HG02970 (cell line): ENCODE measurements at regions not wholly inside any gene's neighbourhood (a gene's known extent, or its start where the extent isn't known, plus 50 kb on each side); places are given as distances from the start of the nearest gene placed in this dataset.

ENCODE experiments used
- ATAC-seq: cut with Tn5 transposase; IDR thresholded peaks from one replicate; pipeline ENCODE4 v1.9.1; 2021; ENCODE audit warnings: mild to moderate bottlenecking, moderate library complexity, moderate number of reproducible peaks; ENCODE audit not compliant: unreplicated experiment, low FRiP score

DNA sequence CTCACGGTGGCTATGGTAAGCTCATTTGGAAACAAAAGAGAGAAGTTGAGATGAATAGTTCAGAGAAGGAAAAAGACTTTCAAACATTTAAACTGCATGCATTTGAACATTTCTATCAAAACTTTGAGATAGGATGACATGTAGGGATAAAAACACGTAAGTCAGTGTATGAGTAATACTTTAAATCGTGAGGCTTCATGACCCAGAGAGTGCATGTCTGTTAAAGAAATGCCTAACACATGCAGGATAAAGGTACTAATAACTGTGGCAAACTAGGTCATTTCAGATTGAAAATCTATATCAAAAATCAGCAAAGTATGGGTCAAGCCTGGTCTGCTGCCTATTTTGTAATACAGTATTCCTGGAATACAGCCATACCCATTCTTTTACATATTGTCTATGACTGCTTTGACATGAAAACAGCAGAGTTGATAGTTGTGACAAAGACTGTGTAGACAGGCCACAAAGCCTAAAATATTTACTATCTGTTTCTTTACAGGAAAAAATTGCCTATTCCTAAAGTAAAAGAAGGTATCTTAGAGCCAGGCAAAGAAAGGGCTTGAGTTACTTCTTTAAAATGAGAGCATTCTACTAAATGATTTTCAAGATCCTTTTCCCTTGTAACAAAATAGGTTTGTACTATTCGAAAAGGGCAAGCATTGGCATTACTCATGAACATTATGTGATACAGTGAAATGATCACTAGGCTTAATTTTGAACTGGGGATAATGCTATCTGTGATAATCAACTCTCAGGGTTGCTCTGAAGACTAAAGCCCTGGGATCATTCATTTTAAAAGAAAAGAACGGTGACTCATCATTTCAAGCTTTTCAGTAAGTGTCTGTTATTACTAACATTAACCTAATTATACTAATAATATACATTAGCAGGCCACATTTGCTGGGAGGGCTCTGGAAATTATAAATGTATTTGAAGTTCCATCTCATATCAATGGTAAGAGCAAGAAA is 185.9 kb downstream of the CRPPA start:
- no peak for ATAC-seq

DNA sequence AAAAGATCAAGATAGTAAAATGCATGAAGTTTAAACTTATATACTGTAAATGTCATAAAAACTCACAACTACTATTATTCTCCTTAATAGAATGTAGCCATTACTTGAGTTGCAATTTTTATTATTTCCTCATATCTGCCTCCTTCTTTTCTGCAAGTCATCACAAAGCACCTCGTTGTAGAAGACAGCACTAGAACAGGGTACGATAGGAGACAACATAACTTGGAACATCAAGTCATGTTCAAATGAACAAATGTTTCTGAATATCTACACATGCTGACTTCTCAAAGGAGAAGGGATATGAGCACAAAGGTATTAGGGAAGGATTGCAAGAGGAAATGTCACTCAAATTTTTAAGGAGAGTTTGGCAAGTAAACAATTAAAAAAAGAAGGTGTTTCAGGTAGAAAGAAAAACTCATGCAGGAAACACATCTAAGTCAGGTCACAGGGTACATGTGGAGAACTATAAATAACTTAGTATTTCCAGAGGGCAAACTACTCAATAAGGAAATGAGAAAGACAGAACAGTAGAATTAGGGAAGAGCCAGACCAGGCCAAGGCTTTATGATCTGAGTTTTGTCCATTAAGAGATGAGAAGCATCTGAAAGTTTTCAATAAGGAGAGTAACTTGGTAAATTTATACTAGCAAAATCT is 186.7 kb downstream of the CRPPA start:
- no peak for ATAC-seq

DNA sequence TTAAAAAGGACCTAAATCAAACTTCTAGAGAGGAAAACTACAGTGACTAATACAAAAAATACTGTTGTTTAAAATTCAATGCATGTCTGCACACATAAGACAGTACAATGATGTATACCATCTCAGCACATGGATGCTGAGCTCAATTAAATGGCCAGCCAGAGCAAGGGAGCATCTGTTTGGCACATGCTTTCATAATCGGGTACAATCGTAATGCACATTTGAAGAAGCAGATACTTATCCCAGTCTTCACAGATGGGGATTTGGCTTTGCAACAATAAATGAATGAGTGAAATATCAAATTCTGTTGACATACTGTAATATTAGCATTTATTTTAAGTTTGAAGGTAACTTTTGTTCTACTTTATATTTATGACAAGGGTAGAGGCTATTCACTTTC is 187.8 kb downstream of the CRPPA start:
- ATAC-seq = no peak

- no peak for ATAC-seq
These were observed 189.1 kb downstream of the CRPPA start for GRCh38 chr7:16232273-16232672.

DNA sequence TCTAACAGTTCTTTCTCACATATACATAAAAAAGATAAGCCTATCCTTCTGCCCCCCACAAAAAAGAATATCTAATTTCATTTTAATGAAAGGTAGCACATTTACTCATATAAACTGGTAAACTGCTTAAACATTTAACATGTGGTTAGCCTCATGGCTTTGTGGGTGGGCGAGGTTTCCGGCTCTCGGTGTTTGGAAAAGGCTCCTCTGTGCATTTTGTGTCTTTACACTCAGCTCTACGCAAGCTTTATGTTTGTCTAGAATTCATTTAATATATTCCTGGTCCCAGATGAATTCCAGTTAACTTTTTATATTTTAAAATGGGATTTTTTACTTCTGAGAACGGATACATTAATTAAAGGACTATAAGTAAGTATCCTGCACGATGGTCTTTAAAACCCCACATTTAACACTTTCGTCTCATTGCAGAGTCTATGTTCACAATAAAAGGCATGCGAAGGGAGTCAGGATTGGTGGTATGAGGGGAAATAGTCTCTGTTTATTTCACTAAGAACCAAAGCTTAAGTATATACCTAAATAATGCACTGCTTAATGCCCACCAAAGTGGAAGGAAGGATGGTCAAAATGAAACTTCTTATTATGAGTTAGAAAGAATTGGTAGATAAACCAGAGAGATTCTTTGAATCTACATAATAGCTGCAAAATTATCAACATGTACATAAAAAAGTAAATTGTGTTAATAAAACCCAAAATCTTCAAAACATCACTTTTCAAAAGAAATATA is 197.2 kb downstream of the CRPPA start:
- ATAC-seq = no peak

- ATAC-seq = no peak
These were observed 208.7 kb downstream of the CRPPA start for GRCh38 chr7:16212610-16213009.

- no peak for ATAC-seq
These were observed 209.3 kb downstream of the CRPPA start for GRCh38 chr7:16212032-16212431.

- ATAC-seq = no peak
These were observed 209.9 kb downstream of the CRPPA start for GRCh38 chr7:16211402-16211925.

- ATAC-seq = no peak
These were observed 211.2 kb downstream of the CRPPA start for GRCh38 chr7:16210171-16210570.

- no peak for ATAC-seq
These were observed 214.0 kb downstream of the CRPPA start for GRCh38 chr7:16207321-16207720.

DNA sequence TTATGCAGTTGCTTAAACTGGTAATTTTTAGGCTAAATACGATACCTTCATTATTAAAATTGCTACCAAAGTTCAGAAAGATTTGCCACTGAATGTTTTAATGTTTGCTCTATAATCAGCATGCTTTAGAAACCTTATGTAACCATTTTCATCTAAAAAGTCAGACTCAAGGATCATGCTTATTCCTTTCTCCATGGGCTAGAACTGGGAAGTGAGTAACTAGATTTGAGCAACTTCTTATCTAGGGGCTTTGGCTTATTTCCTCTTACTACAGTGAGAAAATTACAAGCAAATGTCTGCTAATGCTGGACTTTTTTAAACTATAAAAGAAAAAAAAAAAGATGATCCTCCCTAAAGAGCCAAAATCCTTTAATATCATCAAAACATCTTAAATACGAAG is 215.9 kb downstream of the CRPPA start:
- no peak for ATAC-seq

DNA sequence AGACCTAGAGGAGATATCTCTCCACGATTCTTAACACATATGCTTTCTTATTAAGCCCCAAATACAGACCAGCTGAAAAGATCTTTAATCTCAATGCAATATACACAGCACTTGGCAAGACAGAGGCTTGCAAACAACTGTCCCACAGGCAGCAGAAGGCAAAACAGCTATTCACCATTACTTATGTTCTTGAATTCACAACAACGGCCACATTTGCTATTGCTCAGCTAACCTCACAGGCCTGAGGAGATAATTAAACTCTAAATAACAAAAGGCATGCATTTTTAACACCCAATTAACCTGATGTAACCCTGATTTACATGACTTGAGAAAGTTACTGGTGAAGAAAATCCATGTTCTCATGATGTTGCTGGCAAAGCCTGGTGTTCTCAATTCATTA is 216.4 kb downstream of the CRPPA start:
- ATAC-seq = no peak

- no peak for ATAC-seq
These were observed 218.3 kb downstream of the CRPPA start for GRCh38 chr7:16203065-16203464.

DNA sequence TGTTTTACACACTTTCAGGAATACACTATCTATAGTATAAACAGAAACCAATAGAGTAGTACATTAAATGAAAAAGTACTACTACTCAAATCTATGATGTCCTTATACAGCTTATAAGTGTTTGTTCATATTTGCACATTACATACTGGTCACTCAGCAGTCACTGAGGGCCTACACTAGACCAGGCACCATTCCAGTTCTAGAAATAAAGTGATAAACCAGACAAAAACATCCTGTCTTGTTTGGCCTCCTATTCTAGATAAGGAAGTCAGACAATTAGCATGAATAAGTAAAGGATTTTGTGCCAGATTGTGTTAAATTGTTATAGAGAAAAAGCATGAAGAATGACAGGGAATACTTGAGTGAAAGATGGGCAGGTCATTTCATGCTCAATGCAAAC is 219.0 kb downstream of the CRPPA start:
- ATAC-seq = no peak

- ATAC-seq = no peak
These were observed 220.7 kb downstream of the CRPPA start for GRCh38 chr7:16200591-16200990.

DNA sequence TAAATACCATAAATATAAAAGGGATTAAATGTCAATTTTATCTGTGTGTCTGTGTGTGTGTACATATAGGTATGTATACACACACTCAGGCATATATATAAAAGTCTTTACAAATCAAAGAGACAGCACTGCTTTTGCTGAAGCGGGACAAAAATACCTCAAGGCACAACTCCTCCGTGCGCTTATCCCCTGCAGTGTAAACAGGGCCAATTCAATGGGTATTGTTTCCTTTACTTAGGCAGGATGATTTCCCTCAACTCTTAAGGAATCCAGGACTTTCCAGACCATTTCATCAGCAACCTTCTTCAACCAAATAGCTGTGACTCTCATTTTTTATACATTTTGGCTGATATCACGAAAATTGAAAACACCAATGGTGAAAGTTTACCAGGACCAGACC is 227.7 kb downstream of the CRPPA start:
- ATAC-seq = no peak

GRCh38 chr7:16189026-16189715 is 232.2 kb downstream of the CRPPA start:
- ATAC-seq = no peak

DNA sequence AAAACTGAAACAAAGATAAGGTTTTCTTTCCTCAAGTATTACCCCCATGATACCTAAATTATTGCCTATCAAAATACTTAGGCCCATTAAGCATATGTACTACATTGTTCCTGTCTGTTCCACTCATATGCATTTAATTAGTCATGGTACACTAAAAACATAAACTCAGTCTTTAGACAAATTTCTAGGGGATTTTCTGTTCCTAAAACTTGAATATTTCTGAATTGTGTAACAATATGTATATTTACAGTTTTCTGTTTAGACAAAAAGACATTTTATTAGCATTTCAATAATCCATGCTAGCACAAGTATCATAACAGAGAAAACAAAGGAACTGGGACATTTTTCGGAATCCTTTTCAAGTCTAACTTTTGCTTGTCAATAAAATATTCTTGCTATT is 234.2 kb downstream of the CRPPA start:
- ATAC-seq = no peak

GRCh38 chr7:16178585-16178984 is 242.8 kb downstream of the CRPPA start:
- ATAC-seq = no peak

DNA sequence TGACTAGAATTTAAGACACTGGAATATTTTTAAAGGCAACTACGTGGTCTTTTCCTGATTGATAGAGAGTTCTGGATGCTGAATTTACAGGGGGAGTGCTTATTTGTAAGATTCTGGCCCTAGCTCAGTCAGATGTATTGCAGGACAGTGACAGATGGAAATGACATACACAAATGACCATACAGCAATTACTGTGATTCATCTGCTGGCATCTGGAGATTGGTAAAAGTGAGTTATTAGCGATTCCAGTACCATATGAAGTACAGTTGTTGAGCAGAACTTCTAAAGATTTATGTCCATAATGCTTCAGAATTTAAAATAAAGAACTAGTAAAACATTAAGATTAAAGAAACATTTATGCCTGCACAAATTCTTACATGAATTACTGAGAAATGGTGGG is 243.2 kb downstream of the CRPPA start:
- ATAC-seq = no peak
